ENCODE measurements at regions not wholly inside any gene's neighbourhood (a gene's known extent, or its start where the extent isn't known, plus 50 kb on each side); places are given as distances from the start of the nearest gene placed in this dataset.

DNA sequence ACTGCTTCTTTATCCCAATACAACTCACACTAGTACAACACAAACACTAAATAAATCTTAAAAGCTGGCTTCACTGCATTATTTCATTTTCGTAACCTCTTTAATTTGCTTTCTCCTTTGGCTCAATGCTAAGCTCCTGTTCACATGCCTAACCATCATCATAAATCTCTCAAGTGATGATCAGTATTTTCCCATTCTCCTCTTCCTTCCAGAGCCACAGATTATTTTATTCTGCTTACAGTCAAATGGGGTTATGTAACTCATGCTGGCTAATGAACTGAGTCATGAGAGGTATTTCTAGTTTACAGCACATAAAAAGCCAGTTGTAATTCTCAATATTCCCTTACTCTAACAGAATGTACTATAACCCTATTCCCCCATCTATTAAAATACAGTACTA is 350.4 kb upstream of the ZC3H15 start:
- TF ChIP-seq, protein P1, sequence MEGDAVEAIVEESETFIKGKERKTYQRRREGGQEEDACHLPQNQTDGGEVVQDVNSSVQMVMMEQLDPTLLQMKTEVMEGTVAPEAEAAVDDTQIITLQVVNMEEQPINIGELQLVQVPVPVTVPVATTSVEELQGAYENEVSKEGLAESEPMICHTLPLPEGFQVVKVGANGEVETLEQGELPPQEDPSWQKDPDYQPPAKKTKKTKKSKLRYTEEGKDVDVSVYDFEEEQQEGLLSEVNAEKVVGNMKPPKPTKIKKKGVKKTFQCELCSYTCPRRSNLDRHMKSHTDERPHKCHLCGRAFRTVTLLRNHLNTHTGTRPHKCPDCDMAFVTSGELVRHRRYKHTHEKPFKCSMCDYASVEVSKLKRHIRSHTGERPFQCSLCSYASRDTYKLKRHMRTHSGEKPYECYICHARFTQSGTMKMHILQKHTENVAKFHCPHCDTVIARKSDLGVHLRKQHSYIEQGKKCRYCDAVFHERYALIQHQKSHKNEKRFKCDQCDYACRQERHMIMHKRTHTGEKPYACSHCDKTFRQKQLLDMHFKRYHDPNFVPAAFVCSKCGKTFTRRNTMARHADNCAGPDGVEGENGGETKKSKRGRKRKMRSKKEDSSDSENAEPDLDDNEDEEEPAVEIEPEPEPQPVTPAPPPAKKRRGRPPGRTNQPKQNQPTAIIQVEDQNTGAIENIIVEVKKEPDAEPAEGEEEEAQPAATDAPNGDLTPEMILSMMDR (IDR thresholded peaks at IDR 0.05): no peak
- TF ChIP-seq POLR2A (IDR thresholded peaks at IDR 0.05): no peak
